ENCODE measurements at regions not wholly inside any gene's neighbourhood (a gene's known extent, or its start where the extent isn't known, plus 50 kb on each side); places are given as distances from the start of the nearest gene placed in this dataset.

- TF ChIP-seq ZNF462 (CRISPR knock-in tag; IDR thresholded peaks at IDR 0.05) = no peak
- no peak for TF ChIP-seq POLR2AphosphoS5 (IDR thresholded peaks at IDR 0.05; ENCODE audit: low read depth)
- TF ChIP-seq ZNF331 (CRISPR knock-in tag; IDR thresholded peaks at IDR 0.05; ENCODE audit: low read depth) = no peak
- no peak for TF ChIP-seq ZNF114 (CRISPR knock-in tag; IDR thresholded peaks at IDR 0.05)
These were observed 123.9 kb downstream of the DDX1 start (continued) for GRCh38 chr2:15715596-15715995.

- Histone ChIP-seq H2AFZ (no peak overlapping the region), H3F3A (replicated peaks; ENCODE audit: low read depth) (no peaks in the 10 kb centered on the region), H3K4me2 (no peak overlapping the region), H3K27ac (ENCODE audit: low read depth) (no peak overlapping the region), H3K4me1 (ENCODE audit: insufficient read depth) (no peaks in the 10 kb centered on the region), H3K9me2 (ENCODE audit: insufficient read depth) (peaks cover 12% of the 10 kb centered on the region; the same call in 1 of the 2 replicates), H4K20me1 (replicated peaks; ENCODE audit: insufficient read depth) (no peaks in the 10 kb centered on the region), H3K27me3 (ENCODE audit: insufficient read depth) (no peaks in the 10 kb centered on the region), H3K4me3 (no peak overlapping the region), H3K36me3 (ENCODE audit: insufficient read depth) (no peaks in the 10 kb centered on the region), H3K79me2 (replicated peaks; ENCODE audit: insufficient read depth) (no peaks in the 10 kb centered on the region)
- H3K9me3 Mint-ChIP-seq = no peaks in the 10 kb centered on the region
- H3K27ac Mint-ChIP-seq = no peak overlapping the region
- ATAC-seq (no peak), DNase-seq (ENCODE audit: low spot score) (no peak)
- TF ChIP-seq CTCF (conservative IDR thresholded peaks at IDR 0.05; ENCODE audit: low read depth in 2 of 2) = no peak
- TF ChIP-seq ZNF114 (CRISPR knock-in tag; IDR thresholded peaks at IDR 0.05) = no peak
- no peak for TF ChIP-seq ZNF331 (CRISPR knock-in tag; IDR thresholded peaks at IDR 0.05; ENCODE audit: low read depth)
- no peak for TF ChIP-seq NANOG (IDR thresholded peaks at IDR 0.05; ENCODE audit: borderline replicate concordance)
- H3K4me1 Mint-ChIP-seq = peaks cover 4% of the 10 kb centered on the region; the same call in 1 of the 3 replicates
- no peaks in the 10 kb centered on the region for H3K36me3 Mint-ChIP-seq (ENCODE audit: low read depth)
- H3K27me3 Mint-ChIP-seq (ENCODE audit: insufficient read depth, low read depth, poor library complexity) = peaks cover 4% of the 10 kb centered on the region
- no peak overlapping the region for H3K4me3 Mint-ChIP-seq
These were observed 126.7 kb downstream of the DDX1 start for GRCh38 chr2:15718103-15718943.

Measured in GM23338 (cell line).